ENCODE measurements at regions not wholly inside any gene's neighbourhood (a gene's known extent, or its start where the extent isn't known, plus 50 kb on each side); places are given as distances from the start of the nearest gene placed in this dataset.
A peak's percentile ranks its signal among the peaks of the same experiment; 100 is the strongest.

GRCh38 chr13:74576420-74576819 lies 442.2 kb upstream of the KLF12 start:
- no peaks in the 10 kb centered on the region for H3K9me3 Mint-ChIP-seq
- peaks cover 26% of the 10 kb centered on the region for H3K27me3 Mint-ChIP-seq
- no peak overlapping the region for H3K27ac Mint-ChIP-seq
- H3K36me3 Mint-ChIP-seq = no peaks in the 10 kb centered on the region
- peaks cover 0 to 10% (median 0%) of the 10 kb centered on the region in 3 donors for H3K4me1 Mint-ChIP-seq
- peak overlapping the region in 1 of 4 donors; percentile 72 for H3K4me3 Mint-ChIP-seq

GRCh38 chr13:74575729-74576125 lies 441.5 kb upstream of the KLF12 start:
- peaks cover 26% of the 10 kb centered on the region for H3K27me3 Mint-ChIP-seq
- H3K27ac Mint-ChIP-seq = no peak overlapping the region
- peak overlapping the region in 2 of 4 donors; percentile 28 to 72 for H3K4me3 Mint-ChIP-seq
- H3K9me3 Mint-ChIP-seq = no peaks in the 10 kb centered on the region
- H3K36me3 Mint-ChIP-seq = no peaks in the 10 kb centered on the region
- peaks cover 0 to 10% (median 0%) of the 10 kb centered on the region in 3 donors for H3K4me1 Mint-ChIP-seq

DNA sequence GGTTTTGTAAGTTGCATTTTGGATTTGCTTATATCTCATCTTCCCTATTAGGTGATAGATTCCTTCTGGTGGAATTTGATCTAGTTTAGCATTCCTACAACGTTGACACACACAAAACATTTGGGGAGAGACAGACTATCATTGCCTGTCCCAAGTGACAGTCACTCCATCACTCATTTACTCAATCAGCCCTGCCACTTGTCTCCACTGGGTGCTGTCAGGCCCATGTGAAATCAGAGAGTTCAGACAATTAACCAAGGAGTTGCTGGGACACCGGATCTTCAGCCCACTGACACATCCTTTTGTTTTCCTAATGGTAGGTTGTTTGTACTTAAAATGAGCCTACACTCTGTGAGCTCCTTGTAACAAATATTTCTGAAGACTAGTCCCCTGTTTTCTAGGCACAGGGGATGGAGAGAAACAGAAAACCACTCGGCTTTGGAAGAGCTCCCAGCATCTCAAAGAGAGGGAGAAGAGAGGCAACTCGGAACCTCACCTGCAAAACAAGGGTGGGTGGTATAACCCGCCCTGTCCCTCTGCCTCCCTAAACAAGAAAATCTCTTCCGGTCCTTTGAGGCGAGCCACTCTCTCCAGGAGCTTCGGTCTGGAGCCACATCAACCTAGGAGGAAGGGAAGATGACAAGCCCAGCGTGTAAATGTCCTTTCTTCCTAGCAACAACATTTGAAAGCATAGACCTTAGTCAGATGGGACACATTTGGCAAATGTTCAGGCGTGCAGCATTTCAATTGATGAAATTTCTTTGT lies 440.9 kb upstream of the KLF12 start:
- H3K4me3 Mint-ChIP-seq = peak overlapping the region in 2 of 4 donors; percentile 28 to 55
- no peaks in the 10 kb centered on the region for H3K36me3 Mint-ChIP-seq
- H3K27me3 Mint-ChIP-seq = peaks cover 26% of the 10 kb centered on the region
- no peak overlapping the region for H3K27ac Mint-ChIP-seq
- no peaks in the 10 kb centered on the region for H3K9me3 Mint-ChIP-seq
- H3K4me1 Mint-ChIP-seq = peaks cover 0 to 11% (median 0%) of the 10 kb centered on the region in 3 donors

DNA sequence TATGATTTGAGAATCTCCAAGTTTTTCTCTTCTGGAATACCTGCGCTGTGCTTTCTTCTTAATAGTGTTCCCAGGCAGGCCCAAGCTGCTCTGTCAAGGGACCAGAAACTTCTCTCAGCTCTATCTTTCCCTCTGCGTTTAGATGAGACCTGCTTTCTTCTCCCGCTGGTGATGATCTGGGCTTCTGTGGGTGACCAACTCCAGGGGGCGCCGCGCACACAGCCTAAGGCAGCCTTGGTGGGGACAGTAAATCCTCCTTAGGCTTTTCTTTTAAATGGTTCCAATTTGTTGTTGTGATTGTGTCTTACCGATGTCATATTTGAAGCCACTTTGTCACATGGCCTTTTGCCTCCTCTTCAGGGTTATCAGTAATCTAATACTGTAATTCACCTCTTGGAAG lies 439.4 kb upstream of the KLF12 start:
- Mint-ChIP-seq H3K4me3 (no peak overlapping the region), H3K9me3 (no peaks in the 10 kb centered on the region), H3K27me3 (peaks cover 26% of the 10 kb centered on the region), H3K27ac (no peak overlapping the region), H3K36me3 (no peaks in the 10 kb centered on the region), H3K4me1 (peaks cover 0 to 11% (median 0%) of the 10 kb centered on the region in 3 donors)

GRCh38 chr13:74571811-74572210 lies 437.6 kb upstream of the KLF12 start:
- no peak overlapping the region for H3K27ac Mint-ChIP-seq
- no peaks in the 10 kb centered on the region for H3K9me3 Mint-ChIP-seq
- H3K4me3 Mint-ChIP-seq = no peak overlapping the region
- H3K27me3 Mint-ChIP-seq = peaks cover 24% of the 10 kb centered on the region
- H3K36me3 Mint-ChIP-seq = no peaks in the 10 kb centered on the region
- H3K4me1 Mint-ChIP-seq = peaks cover 0 to 11% (median 0%) of the 10 kb centered on the region in 3 donors

- Mint-ChIP-seq H3K27ac (no peak overlapping the region), H3K4me3 (no peak overlapping the region), H3K36me3 (no peaks in the 10 kb centered on the region), H3K4me1 (peaks cover 0 to 8% (median 0%) of the 10 kb centered on the region in 3 donors), H3K9me3 (no peaks in the 10 kb centered on the region), H3K27me3 (peaks cover 16% of the 10 kb centered on the region)
Observed at GRCh38 chr13:74570834-74571233, 436.6 kb upstream of the KLF12 start.

DNA sequence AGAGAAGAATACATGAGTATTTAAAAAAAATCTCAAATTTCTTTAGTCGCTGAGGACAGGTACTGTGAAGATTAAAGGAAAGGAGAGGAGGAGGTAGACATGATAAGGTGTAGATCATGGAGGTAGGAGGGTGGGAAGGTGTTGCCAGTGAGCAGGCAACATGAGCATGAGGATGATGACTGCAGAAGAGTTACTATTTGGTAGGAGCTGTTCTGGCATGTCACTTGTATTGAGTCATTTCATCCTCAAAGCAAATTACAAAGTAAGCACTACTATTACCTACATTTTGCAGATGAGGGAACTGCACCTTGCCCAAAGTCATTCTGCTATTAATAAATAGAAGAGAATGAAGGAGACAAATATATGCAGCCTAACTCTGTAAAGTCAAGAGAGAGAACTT lies 435.8 kb upstream of the KLF12 start:
- H3K36me3 Mint-ChIP-seq = no peaks in the 10 kb centered on the region
- no peak overlapping the region for H3K4me3 Mint-ChIP-seq
- no peak overlapping the region for H3K27ac Mint-ChIP-seq
- no peaks in the 10 kb centered on the region for H3K9me3 Mint-ChIP-seq
- H3K4me1 Mint-ChIP-seq = peaks cover 0 to 3% (median 0%) of the 10 kb centered on the region in 3 donors
- peaks cover 10% of the 10 kb centered on the region for H3K27me3 Mint-ChIP-seq

DNA sequence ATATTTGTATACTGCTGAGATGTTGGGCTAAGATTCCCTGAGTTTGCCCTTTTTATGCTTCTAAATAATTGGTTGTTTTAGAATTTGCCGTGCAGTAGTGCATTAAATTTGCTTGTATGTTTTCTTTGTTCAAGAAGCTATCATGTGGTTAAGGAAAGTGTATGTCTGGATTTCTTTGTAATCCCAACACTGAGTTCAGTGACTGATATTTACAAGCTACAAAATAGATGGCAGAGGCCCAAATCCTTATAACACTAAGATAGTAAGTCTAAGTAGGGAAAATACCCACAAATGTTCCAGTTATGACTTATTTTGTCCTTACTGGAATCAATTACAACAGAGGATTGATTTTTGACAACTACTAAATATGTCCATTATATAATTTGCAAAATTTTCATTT lies 435.0 kb upstream of the KLF12 start:
- Mint-ChIP-seq H3K27ac (no peak overlapping the region), H3K9me3 (no peaks in the 10 kb centered on the region), H3K4me3 (no peak overlapping the region), H3K27me3 (peaks cover 5% of the 10 kb centered on the region), H3K4me1 (peaks cover 0 to 1% (median 0%) of the 10 kb centered on the region in 3 donors), H3K36me3 (peaks cover 2% of the 10 kb centered on the region)

DNA sequence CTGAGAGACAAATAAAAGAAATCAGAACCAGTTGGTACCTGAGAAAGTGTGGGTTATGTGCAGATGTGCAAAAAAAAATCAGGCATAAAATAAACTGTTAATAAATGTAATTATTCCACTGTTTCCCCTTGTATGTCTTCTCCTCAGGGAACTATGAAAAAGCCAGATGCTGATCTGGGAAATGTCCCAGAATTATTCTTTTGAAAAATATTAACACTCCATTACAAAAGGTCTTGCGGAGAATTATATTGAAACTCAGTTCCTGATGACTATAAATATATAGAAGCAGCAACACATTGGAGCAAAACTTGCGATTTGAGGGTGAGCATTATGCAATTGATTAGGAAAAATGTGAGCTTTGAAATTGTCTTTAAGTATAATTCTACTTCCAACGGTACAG lies 433.3 kb upstream of the KLF12 start:
- Mint-ChIP-seq H3K9me3 (no peaks in the 10 kb centered on the region), H3K27me3 (no peaks in the 10 kb centered on the region), H3K27ac (no peak overlapping the region), H3K4me1 (peaks cover 0 to 1% (median 0%) of the 10 kb centered on the region in 3 donors), H3K4me3 (no peak overlapping the region), H3K36me3 (peaks cover 2% of the 10 kb centered on the region)

DNA sequence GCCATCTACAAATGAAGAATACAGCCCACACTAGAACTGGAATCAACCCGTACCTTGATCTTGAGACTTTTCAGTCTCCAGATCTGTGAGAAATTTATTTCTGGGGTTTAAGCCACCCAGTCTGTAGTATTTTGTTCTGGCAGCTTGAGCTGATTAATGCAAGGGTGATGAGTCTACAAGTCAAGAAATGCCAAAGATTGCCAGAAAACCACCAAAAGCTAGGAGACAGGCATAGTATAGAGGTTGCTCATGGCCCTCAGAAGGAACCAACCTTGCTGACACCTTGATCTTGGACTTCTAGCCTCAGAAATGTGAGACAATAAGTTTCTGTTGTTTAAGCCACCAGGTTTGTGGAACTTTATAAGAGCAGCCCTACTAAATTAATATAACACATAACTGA lies 428.2 kb upstream of the KLF12 start:
- Mint-ChIP-seq H3K36me3 (peaks cover 6% of the 10 kb centered on the region), H3K27me3 (no peaks in the 10 kb centered on the region), H3K9me3 (no peaks in the 10 kb centered on the region), H3K4me3 (no peak overlapping the region), H3K27ac (no peak overlapping the region), H3K4me1 (peaks cover 6 to 7% (median 6%) of the 10 kb centered on the region in 3 donors)

GRCh38 chr13:74561155-74561554 lies 427.0 kb upstream of the KLF12 start:
- Mint-ChIP-seq H3K9me3 (no peaks in the 10 kb centered on the region), H3K4me1 (peaks cover 6 to 17% (median 9%) of the 10 kb centered on the region in 3 donors), H3K4me3 (no peak overlapping the region), H3K27ac (no peak overlapping the region), H3K36me3 (peaks cover 6% of the 10 kb centered on the region), H3K27me3 (no peaks in the 10 kb centered on the region)

GRCh38 chr13:74560325-74560724 lies 426.1 kb upstream of the KLF12 start:
- H3K4me1 Mint-ChIP-seq = peaks cover 6 to 19% (median 9%) of the 10 kb centered on the region in 3 donors
- no peaks in the 10 kb centered on the region for H3K9me3 Mint-ChIP-seq
- peaks cover 6% of the 10 kb centered on the region for H3K36me3 Mint-ChIP-seq
- no peak overlapping the region for H3K27ac Mint-ChIP-seq
- no peaks in the 10 kb centered on the region for H3K27me3 Mint-ChIP-seq
- peak overlapping the region in 1 of 4 donors; percentile 2 for H3K4me3 Mint-ChIP-seq

DNA sequence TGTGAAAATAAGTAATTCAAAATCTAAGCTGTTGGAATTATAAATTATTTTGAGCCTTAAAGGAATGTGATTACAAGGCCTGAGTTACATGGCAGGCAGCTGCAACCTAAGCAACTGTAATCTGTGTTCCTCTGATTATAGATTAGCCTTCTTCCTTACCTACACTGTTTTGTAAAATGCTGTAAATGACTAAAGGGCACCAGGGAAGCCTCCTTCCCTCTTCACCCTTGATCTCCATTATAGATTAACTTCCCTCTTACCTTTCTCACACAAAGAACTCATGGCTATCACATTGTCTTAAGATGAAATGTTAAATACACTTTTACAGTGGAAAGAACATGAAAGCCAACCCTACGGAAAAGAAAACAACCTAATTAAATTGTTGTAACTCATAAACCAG lies 423.7 kb upstream of the KLF12 start:
- peaks cover 6 to 19% (median 9%) of the 10 kb centered on the region in 3 donors for H3K4me1 Mint-ChIP-seq
- H3K9me3 Mint-ChIP-seq = no peaks in the 10 kb centered on the region
- H3K4me3 Mint-ChIP-seq = no peak overlapping the region
- H3K36me3 Mint-ChIP-seq = peaks cover 3% of the 10 kb centered on the region
- no peaks in the 10 kb centered on the region for H3K27me3 Mint-ChIP-seq
- H3K27ac Mint-ChIP-seq = no peak overlapping the region

- Mint-ChIP-seq H3K27me3 (no peaks in the 10 kb centered on the region), H3K9me3 (no peaks in the 10 kb centered on the region), H3K27ac (no peak overlapping the region), H3K4me1 (peaks cover 6 to 19% (median 9%) of the 10 kb centered on the region in 3 donors), H3K4me3 (peak overlapping the region in 1 of 4 donors; percentile 40), H3K36me3 (no peaks in the 10 kb centered on the region)
Observed at GRCh38 chr13:74555651-74556420, 421.6 kb upstream of the KLF12 start.

DNA sequence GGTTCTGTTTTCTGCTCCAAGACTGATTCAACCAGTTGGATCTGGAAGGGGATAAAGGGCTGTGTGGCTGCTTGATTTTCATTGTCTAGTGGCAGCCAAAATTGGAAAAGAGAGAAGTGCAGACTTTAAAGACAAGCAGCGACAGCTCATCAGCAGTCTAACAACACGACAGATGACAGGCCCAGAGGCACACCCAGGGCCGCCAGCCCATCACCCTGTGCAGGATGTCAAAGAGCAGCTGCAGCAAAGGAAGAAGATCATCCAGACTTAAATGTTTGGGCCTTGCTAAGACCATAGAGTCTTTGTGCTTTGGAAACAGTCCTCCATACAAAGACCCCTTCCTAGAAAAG lies 421.0 kb upstream of the KLF12 start:
- H3K27me3 Mint-ChIP-seq = no peaks in the 10 kb centered on the region
- H3K9me3 Mint-ChIP-seq = no peaks in the 10 kb centered on the region
- peaks cover 2 to 14% (median 5%) of the 10 kb centered on the region in 3 donors for H3K4me1 Mint-ChIP-seq
- H3K27ac Mint-ChIP-seq = no peak overlapping the region
- no peaks in the 10 kb centered on the region for H3K36me3 Mint-ChIP-seq
- no peak overlapping the region for H3K4me3 Mint-ChIP-seq

Measured in IgD-negative memory B cell (primary cell).